Omental fat pad (tissue), 3 donors: ENCODE measurements at regions not wholly inside any gene's neighbourhood (a gene's known extent, or its start where the extent isn't known, plus 50 kb on each side); places are given as distances from the start of the nearest gene placed in this dataset.
A peak's percentile ranks its signal among the peaks of the same experiment; 100 is the strongest.

Source experiments
- ATAC-seq: fragments of 150-250 bp; one replicate; pipeline ENCODE4 v1.9.1; 2016; ENCODE audit warnings: mild to moderate bottlenecking, moderate library complexity; ENCODE audit not compliant: low FRiP score
- DNase-seq: peaks from one replicate; pipeline ENCODE4 v3.0.0-alpha.2; 2019; ENCODE audit warnings: low spot score
- TF ChIP-seq, protein P1 (sequence below), 3 donors: fragments of 450-650 bp; IDR thresholded peaks; one replicate each; pipeline ENCODE4 v1.5.1; 2016 to 2017; ENCODE audit warnings: antibody characterized with exemption in 3 of 3, mild to moderate bottlenecking in 3 of 3, moderate library complexity in 2 of 3

DNA sequence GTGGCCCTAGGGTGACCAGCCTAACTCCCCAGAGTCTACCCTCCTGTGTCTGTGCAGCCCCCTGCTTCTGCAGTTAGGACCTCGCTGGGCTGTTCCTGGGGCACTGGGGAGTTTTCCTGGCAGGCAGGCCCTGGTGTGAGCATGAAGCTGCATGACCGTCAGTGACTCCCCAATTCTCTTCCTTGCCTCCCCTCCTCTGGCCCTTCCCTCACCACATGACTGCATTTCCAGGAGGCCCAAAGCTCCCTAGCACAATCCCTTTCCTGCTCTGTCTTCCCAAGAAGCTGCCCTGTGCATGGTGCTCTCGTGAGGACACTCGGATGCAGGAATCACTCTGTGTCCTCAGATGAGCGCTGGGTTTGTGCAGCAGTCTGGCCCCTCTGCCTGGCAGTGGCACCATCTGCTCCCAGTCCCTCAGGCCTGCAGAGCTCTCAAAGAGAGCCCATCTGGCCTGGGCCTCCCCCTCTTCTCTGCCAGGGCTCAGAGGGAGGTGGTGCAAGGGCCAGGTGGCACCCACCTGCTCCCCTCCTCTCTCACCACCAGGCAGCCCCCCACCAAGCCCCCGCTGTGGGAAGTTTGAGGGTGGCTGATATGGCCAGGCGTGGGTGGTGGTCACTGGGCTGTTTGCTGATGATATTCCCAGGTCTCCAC is 125.6 kb upstream of the HS6ST1 start:
- TF ChIP-seq, protein P1, sequence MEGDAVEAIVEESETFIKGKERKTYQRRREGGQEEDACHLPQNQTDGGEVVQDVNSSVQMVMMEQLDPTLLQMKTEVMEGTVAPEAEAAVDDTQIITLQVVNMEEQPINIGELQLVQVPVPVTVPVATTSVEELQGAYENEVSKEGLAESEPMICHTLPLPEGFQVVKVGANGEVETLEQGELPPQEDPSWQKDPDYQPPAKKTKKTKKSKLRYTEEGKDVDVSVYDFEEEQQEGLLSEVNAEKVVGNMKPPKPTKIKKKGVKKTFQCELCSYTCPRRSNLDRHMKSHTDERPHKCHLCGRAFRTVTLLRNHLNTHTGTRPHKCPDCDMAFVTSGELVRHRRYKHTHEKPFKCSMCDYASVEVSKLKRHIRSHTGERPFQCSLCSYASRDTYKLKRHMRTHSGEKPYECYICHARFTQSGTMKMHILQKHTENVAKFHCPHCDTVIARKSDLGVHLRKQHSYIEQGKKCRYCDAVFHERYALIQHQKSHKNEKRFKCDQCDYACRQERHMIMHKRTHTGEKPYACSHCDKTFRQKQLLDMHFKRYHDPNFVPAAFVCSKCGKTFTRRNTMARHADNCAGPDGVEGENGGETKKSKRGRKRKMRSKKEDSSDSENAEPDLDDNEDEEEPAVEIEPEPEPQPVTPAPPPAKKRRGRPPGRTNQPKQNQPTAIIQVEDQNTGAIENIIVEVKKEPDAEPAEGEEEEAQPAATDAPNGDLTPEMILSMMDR (IDR thresholded peaks at IDR 0.05): no peak
- ATAC-seq (no peak), DNase-seq (no peak)

DNA sequence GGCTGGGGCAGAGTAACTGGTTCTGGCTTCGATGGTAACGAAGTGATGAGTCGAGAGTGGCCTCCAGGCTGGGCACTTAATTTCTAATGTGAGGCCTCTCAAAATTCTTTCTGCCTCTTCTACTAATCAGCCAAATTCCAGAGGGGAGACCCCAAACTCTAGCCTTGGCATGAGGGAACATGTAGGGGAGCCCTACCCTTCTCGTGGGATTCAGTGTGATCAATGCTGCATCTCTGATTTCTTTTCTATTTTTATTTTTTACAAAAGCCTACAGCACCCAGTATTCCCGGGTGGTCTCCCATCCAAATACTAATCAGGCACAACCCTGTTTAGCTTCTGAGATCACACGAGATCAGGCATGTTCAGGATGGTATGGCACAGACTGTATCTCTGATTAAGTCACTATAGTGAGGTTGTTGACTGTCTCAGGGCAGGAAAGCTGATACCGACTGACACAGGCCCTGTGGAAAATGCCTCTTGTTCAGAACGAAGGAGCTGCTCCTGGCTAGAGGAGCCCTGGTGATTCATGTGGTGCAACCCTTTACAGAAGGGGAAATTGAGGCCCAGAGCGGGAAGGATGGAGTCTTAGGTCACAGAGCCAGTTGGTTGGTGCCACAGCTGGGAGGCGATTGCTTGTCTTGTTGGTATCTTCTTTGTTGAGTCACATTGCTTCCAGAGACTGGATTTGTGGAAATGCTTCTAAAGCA is 126.3 kb upstream of the HS6ST1 start:
- TF ChIP-seq, protein P1 (IDR thresholded peaks at IDR 0.05): no peak

DNA sequence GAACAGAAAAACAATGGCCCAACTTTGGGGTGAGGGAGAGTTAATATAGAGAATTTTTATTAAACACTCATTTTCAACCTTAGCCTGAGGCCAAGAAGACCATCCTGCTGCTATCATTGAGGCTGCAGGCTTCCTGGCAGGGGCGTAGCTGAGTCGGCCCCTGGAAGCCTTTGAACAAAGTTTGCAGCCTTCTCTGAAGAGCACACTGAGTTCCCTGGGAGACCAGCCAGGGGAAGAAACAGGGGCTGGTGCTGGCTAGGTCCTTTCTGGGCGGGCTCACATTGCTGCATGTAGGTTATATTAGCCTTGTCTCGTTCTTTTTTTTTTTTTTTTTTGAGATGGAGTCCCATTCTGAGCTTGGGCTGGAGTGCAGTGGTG is 126.8 kb upstream of the HS6ST1 start:
- ATAC-seq (no peak), DNase-seq (peak; percentile 3)
- TF ChIP-seq, protein P1 (IDR thresholded peaks at IDR 0.05): no peak

More for the DNA sequence above, 126.3 kb upstream of the HS6ST1 start:
- ATAC-seq (no peak), DNase-seq (peak; percentile 15)

DNA sequence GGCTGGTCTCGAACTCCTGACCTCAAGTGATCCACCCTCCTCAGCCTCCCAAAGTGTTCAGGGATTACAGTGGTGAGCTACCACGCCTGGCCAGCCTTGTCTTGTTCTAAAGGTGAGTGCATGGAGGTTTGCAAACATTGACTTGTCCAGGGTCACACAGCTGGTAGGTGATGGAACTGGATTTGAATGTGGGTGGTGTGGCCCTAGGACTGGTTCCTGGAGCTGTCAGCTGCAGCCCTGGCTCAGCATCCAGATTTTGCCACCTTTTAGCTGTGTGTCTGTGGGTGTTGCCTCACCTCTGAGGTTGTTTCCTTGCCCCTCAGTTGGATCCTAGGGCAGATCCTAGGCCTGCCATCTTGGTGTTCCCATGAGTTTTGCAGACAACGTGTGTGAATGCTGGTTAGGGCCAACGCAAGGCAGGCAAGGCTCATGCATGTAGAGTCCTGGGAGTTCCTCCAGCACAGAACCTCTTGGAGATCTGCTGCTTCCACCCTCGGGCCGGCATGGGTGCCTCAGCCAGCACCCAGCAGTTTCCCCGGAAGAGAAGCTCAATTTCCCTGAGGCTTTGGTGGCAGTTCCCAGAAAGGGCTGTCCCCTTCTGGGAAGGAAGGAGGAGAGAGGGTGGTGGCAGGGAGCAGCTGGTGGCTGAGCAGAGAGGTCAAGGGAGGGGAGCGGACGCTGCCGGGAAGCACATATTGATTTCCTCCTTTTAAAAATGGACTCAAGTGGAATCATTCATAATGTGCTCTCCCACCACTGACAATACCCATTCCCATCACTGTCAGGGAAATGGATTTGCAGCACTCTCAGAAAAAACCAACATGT is 127.6 kb upstream of the HS6ST1 start:
- TF ChIP-seq, protein P1 (IDR thresholded peaks at IDR 0.05): no peak
- ATAC-seq: no peak
- peak; percentile 17 for DNase-seq

DNA sequence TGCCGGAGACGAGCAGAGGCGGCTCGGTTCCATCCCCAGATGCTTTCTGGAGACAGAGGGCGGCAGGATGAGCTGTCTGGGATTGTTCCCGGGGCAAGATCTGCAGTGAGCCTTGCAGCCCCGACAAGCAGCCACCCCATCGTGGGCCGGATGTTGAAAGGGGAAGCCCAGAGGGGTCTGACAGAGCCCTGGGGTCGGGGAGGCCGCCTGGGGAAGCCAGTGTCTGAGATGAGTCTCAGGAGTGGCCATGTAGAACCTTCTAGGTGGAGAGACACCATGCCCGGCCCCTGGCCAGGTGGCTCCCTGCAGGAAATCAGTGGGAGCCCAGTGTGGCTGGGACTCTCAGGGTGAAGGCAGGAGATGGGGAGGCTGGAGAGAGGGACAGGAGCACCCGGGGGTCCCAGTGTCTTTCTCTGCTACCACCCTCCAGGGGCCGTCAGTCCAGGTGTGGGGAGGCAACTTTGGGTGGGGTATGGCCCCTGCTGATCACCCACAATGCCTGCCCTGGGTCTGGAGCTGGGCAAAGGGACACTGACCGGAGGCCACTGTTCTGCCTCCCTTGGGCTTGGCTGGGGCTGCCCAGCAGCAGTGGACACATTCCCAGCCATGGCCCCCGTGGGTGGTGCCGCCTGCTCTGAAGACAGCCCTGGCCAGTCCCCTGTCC is 128.3 kb upstream of the HS6ST1 start:
- ATAC-seq (no peak), DNase-seq (peak; percentile 10)
- TF ChIP-seq, protein P1 (IDR thresholded peaks at IDR 0.05): no peak

DNA sequence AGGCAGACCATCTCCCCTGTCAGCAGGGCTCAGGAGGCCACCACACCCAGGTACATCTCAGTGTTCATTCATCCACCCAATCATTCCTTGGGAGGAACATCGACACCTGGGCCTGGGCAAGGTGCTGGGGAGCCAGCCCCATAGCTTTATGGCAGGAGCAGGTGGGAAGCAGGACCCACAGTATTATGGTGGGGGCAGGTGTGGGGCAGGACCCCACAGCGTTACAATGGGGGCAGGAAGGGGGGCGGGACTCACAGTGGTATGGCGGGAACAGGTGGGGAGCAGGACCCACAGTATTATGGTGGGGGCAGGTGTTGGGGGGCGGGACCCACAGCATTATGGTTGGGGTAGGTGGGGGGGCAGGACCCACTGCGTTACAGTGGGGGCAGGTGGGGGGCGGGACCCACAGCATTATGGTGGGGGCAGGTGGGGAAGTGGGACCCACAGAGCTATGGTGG is 128.9 kb upstream of the HS6ST1 start:
- peak; percentile 8 for DNase-seq
- TF ChIP-seq, protein P1 (IDR thresholded peaks at IDR 0.05): no peak
- no peak for ATAC-seq
